Epithelial cell of proximal tubule (primary cell): ENCODE measurements at regions not wholly inside any gene's neighbourhood (a gene's known extent, or its start where the extent isn't known, plus 50 kb on each side); places are given as distances from the start of the nearest gene placed in this dataset.
"Not testable (repeated sequence)": the region's sequence is repeated elsewhere in the genome, so short reads cannot be mapped to it uniquely, and the experiment has no call there.

ENCODE experiments used
- DNase-seq: peaks from one replicate; pipeline ENCODE4 v3.0.0-alpha.2; 2011; ENCODE audit warnings: low read depth
- H3K4me3 ChIP-seq: 2 replicates; pipeline ENCODE4 v1.5.1; 2011; ENCODE audit warnings: low read depth, mild to moderate bottlenecking, low read length
- TF ChIP-seq, protein P1 (sequence below): conservative IDR thresholded peaks from 2 replicates; pipeline ENCODE4 v1.5.1; 2012; ENCODE audit warnings: low read depth, mild to moderate bottlenecking, low read length

DNA sequence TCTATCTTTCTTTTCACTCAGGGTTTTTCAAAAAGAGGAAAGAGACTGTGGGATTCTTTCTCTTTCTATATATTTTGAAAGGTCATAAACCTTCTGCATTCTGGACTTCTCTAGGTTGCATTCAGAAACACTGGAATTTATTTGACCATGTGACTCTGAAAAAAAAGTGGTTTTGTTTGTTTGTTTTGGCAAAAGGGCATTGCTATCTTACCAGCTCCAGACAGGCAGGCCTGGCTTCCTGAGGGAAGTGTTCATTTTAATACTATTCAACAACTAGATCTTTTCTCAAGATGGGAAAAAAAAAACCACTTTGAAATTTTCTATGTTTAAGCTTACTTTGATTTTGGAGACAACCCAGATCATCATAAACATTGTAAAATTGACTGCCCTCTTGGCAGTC, 170.6 kb downstream of the RBMY1A1 start:
- TF ChIP-seq, protein P1, sequence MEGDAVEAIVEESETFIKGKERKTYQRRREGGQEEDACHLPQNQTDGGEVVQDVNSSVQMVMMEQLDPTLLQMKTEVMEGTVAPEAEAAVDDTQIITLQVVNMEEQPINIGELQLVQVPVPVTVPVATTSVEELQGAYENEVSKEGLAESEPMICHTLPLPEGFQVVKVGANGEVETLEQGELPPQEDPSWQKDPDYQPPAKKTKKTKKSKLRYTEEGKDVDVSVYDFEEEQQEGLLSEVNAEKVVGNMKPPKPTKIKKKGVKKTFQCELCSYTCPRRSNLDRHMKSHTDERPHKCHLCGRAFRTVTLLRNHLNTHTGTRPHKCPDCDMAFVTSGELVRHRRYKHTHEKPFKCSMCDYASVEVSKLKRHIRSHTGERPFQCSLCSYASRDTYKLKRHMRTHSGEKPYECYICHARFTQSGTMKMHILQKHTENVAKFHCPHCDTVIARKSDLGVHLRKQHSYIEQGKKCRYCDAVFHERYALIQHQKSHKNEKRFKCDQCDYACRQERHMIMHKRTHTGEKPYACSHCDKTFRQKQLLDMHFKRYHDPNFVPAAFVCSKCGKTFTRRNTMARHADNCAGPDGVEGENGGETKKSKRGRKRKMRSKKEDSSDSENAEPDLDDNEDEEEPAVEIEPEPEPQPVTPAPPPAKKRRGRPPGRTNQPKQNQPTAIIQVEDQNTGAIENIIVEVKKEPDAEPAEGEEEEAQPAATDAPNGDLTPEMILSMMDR: no peak
- DNase-seq: no peak
- H3K4me3 ChIP-seq: no peak overlapping the region

GRCh38 chrY:21706611-21707010, 171.9 kb downstream of the RBMY1A1 start:
- not testable (repeated sequence) for H3K4me3 ChIP-seq, DNase-seq

DNA sequence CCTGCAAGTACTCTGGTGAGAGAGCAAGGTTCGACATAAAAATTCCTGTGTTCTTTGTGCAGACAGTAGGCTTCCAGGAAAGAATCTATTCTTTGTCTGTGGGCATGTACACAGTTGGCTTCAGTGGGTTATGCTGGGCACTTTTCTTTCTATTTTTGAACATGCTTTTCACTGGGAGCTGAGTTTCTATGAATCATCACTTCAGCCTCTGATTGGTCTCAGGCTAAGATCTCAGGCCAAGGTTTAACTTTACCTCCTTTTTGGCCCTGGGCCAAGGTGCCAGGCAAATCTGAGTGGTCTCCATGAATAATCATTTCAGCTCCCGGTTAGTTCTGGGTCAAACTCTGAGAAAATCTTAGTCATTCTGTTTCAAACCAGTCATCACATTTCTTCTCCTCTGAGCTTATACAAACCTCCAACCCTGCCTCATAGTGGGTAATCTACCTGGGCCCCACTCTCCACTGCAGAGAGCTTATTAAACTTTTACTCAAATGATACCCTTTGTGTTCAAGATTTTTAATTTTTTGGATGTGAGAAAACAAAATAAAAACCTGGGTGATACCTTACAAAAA, 158.8 kb downstream of the RBMY1D start:
- not testable (repeated sequence) for DNase-seq, H3K4me3 ChIP-seq

DNA sequence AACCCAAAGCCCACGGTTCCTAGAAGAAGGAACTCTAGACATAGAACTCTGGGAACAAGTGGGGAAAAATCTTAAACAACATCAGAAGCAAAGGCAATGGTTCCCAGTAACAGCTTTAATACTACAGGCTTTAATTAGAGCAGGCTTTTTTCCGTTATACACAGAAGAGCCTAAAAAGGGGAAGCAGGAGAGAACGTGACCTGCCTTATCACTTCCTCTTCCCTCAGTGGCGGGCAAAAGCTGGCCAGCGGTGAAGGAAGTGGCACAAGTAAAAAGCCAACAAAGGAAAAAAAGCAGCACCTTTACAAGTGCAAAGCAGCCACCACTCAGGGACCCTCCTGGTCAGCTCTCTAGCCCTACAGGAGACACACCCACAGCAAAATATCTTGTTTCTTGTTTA, 149.3 kb downstream of the RBMY1D start:
- DNase-seq, H3K4me3 ChIP-seq: not testable (repeated sequence)

- H3K4me3 ChIP-seq, DNase-seq: not testable (repeated sequence)
These were observed 134.1 kb downstream of the RBMY1D start for GRCh38 chrY:21760243-21760642.

- H3K4me3 ChIP-seq, DNase-seq: not testable (repeated sequence)
These were observed 126.5 kb downstream of the RBMY1D start for GRCh38 chrY:21767824-21768223.

DNA sequence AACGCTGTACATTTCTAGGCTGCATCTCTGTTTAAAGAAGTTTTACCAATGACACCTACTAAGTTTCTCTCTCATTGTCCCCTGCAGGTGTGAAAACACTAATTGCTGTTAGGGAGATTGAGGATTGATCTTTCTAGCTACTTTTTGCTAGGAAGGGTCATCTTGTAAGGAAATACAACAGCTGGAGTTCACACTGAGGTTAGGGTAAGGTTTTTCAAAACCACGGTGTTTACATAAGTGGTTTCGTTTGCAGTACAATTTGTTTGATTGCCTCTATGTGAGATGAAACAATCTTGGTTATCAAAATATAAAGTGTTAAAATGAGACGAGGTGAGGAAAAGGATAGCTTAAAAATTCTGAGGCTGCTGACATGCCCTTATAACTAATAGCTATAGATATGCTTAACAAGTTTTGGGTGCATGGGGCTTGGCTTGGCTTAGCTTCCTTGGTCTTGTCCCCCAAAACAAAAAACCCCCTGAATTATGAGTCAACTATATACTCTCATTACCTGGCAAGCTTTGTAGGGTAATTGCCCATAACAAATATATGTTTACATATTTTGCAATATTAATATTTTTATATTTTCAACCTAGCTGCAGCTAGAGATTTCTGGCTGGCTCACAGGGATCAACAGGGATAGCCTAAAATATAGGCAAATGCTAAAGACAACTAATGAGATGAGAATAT, 112.0 kb downstream of the RBMY1D start:
- not testable (repeated sequence) for DNase-seq, H3K4me3 ChIP-seq

- TF ChIP-seq, protein P1: no peak
These were observed 80.7 kb downstream of the RBMY1D start for GRCh38 chrY:21813484-21814233.

DNA sequence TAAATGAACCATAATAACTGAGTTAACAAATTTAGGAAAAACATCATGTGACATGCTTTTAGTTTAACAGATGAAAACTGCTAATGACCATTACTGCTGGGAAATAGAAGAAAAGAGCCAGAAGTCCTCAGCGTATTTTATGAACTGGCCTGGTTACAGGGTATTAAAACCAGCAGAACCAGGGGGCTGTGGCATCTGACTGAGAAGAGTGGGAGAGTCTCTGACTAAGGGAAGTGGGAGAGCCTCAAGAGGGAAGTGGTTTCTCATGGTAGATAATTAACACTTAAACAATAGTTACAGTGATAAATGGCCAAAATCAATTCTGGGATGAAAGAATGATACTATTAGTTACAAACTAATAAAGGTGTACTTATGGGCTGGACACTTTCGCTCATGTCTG, 79.8 kb downstream of the RBMY1D start:
- DNase-seq: no peak
- H3K4me3 ChIP-seq: no peak overlapping the region
- TF ChIP-seq, protein P1: no peak

More at GRCh38 chrY:21813484-21814233, 80.7 kb downstream of the RBMY1D start:
- H3K4me3 ChIP-seq: no peak overlapping the region
- DNase-seq: no peak

- no peak overlapping the region for H3K4me3 ChIP-seq
- DNase-seq: no peak
- TF ChIP-seq, protein P1: no peak
These were observed 72.4 kb downstream of the RBMY1D start for GRCh38 chrY:21821881-21822280.
